Glomerular visceral epithelial cell (primary cell): ENCODE measurements at regions not wholly inside any gene's neighbourhood (a gene's known extent, or its start where the extent isn't known, plus 50 kb on each side); places are given as distances from the start of the nearest gene placed in this dataset.
"Not testable (repeated sequence)": the region's sequence is repeated elsewhere in the genome, so short reads cannot be mapped to it uniquely, and the experiment has no call there.

ENCODE experiments used
- DNase-seq: peaks from one replicate; pipeline ENCODE4 v3.0.0-alpha.2; 2016; ENCODE audit errors: extremely low spot score

GRCh38 chr2:41160439-41160838, 708.5 kb upstream of the SLC8A1 start:
- DNase-seq = no peak

- DNase-seq = no peak
Measured at GRCh38 chr2:41167014-41167413, 715.1 kb upstream of the SLC8A1 start.

- DNase-seq = no peak
Measured at GRCh38 chr2:41169744-41170143, 717.9 kb upstream of the SLC8A1 start.

- DNase-seq = no peak
Measured at GRCh38 chr2:41170589-41170988, 718.7 kb upstream of the SLC8A1 start.

GRCh38 chr2:41180387-41180786, 728.5 kb upstream of the SLC8A1 start:
- DNase-seq = no peak

- no peak for DNase-seq
Measured at GRCh38 chr2:41182961-41183360, 731.1 kb upstream of the SLC8A1 start.

- DNase-seq = no peak
Measured at GRCh38 chr2:41187376-41188122, 735.7 kb upstream of the SLC8A1 start.

- DNase-seq = peak; percentile 87
Measured at GRCh38 chr2:41194230-41194629, 742.3 kb upstream of the SLC8A1 start.

GRCh38 chr2:41197781-41198180, 745.9 kb upstream of the SLC8A1 start:
- no peak for DNase-seq

- DNase-seq = no peak
Measured at GRCh38 chr2:41199334-41199733, 747.4 kb upstream of the SLC8A1 start.

GRCh38 chr2:41204315-41204714, 752.4 kb upstream of the SLC8A1 start:
- DNase-seq = no peak

GRCh38 chr2:41206004-41206403, 754.1 kb upstream of the SLC8A1 start:
- no peak for DNase-seq

- DNase-seq = peak; percentile 1
Measured at GRCh38 chr2:41207578-41207977, 755.7 kb upstream of the SLC8A1 start.

- DNase-seq = not testable (repeated sequence)
Measured at GRCh38 chr2:41210030-41210429, 758.1 kb upstream of the SLC8A1 start.

GRCh38 chr2:41216978-41217377, 765.1 kb upstream of the SLC8A1 start:
- no peak for DNase-seq

- DNase-seq = no peak
Measured at GRCh38 chr2:41222593-41222992, 770.7 kb upstream of the SLC8A1 start.

GRCh38 chr2:41234093-41234492, 782.2 kb upstream of the SLC8A1 start:
- DNase-seq = no peak

GRCh38 chr2:41241325-41242000, 789.6 kb upstream of the SLC8A1 start:
- DNase-seq = no peak

- no peak for DNase-seq
Measured at GRCh38 chr2:41242001-41242331, 790.1 kb upstream of the SLC8A1 start.

GRCh38 chr2:41267929-41268659, 779.7 kb upstream of the PKDCC start:
- no peak for DNase-seq

GRCh38 chr2:41283079-41283775, 764.6 kb upstream of the PKDCC start:
- peak; percentile 0 for DNase-seq

GRCh38 chr2:41293491-41293890, 754.3 kb upstream of the PKDCC start:
- no peak for DNase-seq
